ENCODE measurements at regions not wholly inside any gene's neighbourhood (a gene's known extent, or its start where the extent isn't known, plus 50 kb on each side); places are given as distances from the start of the nearest gene placed in this dataset.

DNA sequence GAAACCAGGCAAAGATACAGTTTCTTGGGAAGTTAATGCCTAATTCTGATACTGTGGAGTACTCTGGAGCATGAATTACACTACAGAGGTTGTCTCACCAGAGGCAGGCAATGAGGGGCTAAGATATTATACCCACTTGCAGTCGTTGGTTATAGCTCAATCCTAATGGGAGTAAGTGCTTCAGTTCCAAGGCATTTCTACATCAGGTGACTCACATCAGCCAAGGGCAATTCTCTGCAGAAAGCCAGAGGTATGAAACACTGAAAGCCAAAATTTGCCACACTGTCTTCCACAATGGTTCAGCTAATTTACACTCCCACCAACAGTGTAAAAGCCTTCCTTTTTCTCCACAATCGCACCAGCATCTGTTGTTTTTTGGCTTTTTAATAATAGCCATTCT lies 174.0 kb upstream of the IL15 start:
- no peak overlapping the region for H3K4me3 ChIP-seq (ENCODE audit: low read depth, low read length)
- DNase-seq (ENCODE audit: low read depth): no peak
- TF ChIP-seq, protein P1, sequence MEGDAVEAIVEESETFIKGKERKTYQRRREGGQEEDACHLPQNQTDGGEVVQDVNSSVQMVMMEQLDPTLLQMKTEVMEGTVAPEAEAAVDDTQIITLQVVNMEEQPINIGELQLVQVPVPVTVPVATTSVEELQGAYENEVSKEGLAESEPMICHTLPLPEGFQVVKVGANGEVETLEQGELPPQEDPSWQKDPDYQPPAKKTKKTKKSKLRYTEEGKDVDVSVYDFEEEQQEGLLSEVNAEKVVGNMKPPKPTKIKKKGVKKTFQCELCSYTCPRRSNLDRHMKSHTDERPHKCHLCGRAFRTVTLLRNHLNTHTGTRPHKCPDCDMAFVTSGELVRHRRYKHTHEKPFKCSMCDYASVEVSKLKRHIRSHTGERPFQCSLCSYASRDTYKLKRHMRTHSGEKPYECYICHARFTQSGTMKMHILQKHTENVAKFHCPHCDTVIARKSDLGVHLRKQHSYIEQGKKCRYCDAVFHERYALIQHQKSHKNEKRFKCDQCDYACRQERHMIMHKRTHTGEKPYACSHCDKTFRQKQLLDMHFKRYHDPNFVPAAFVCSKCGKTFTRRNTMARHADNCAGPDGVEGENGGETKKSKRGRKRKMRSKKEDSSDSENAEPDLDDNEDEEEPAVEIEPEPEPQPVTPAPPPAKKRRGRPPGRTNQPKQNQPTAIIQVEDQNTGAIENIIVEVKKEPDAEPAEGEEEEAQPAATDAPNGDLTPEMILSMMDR (conservative IDR thresholded peaks at IDR 0.05; ENCODE audit: low read depth, low read length): no peak

GRCh38 chr4:141463678-141464077 lies 172.7 kb upstream of the IL15 start:
- DNase-seq (ENCODE audit: low read depth): no peak
- TF ChIP-seq, protein P1 (conservative IDR thresholded peaks at IDR 0.05; ENCODE audit: low read depth, low read length): no peak

DNA sequence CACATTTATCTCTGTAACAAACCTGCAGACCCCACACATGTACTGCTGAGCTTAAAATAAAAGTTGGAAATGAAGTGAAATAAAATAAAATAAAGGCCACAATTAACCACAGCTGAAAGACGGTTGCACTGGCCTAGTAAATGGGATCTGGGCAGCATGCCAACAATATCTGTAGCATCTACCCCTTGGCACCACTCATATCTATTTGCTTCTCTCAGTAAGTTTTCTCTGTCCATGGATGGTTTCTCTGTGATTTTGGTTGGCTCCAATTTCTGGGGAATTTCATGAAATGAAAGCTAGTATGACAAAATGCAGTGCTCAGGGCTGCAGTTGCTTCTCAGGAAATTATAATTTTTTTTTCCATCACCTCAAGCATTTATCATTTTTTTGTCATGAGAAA lies 172.0 kb upstream of the IL15 start:
- no peak overlapping the region for H3K4me3 ChIP-seq (ENCODE audit: low read depth, low read length)
- no peak for DNase-seq (ENCODE audit: low read depth)
- TF ChIP-seq, protein P1 (conservative IDR thresholded peaks at IDR 0.05; ENCODE audit: low read depth, low read length): no peak

More at GRCh38 chr4:141463678-141464077, 172.7 kb upstream of the IL15 start:
- no peak overlapping the region for H3K4me3 ChIP-seq (ENCODE audit: low read depth, low read length)

GRCh38 chr4:141465171-141465570 lies 171.2 kb upstream of the IL15 start:
- no peak overlapping the region for H3K4me3 ChIP-seq (ENCODE audit: low read depth, low read length)
- DNase-seq (ENCODE audit: low read depth): no peak
- TF ChIP-seq, protein P1 (conservative IDR thresholded peaks at IDR 0.05; ENCODE audit: low read depth, low read length): no peak

- DNase-seq (ENCODE audit: low read depth): no peak
- TF ChIP-seq, protein P1 (conservative IDR thresholded peaks at IDR 0.05; ENCODE audit: low read depth, low read length): no peak
- H3K4me3 ChIP-seq (ENCODE audit: low read depth, low read length): no peak overlapping the region
Measured at GRCh38 chr4:141467225-141467624, 169.2 kb upstream of the IL15 start.

DNA sequence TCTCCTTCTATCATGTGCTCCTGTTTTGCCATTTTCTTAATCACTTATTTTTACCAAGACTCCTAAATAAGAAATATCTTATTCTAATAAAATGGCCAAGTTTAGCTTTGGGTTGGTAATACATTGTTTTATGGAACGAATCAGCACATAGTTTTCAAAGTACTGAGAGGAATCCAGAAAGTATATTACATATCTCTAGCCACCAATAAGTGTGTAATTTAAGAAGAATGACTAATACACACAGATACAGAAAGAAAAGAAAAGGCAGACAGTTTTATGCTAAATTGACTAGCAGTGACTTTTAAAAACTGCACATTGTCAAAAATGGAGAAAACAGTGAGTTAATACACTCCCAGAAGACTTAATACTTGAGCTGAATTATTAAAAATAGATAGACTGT lies 167.0 kb upstream of the IL15 start:
- H3K4me3 ChIP-seq (ENCODE audit: low read depth, low read length): no peak overlapping the region
- no peak for DNase-seq (ENCODE audit: low read depth)
- TF ChIP-seq, protein P1 (conservative IDR thresholded peaks at IDR 0.05; ENCODE audit: low read depth, low read length): no peak

DNA sequence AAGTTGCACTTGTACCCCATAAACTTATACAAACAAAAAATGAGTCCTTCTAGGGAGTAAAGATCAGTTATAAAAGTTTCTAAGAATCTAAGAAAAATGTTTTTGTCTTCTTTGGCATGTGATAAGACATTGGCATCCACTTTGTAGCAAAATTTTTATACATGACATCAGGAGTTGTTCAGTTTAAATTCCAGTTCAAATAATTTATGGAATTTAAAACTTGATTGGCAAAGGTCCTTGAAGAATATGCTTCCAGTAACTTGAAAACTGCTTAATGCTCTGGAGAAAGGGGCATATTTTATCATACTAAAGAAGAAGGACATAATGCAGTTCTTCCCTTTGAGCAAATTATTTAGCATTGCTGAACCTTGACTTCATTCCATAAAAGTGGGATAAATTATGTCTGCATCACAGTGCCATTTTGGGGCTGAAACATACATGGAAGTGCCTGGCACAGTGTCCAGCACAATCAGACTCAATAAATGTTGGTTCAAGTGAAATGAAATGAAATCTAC lies 163.3 kb upstream of the IL15 start:
- TF ChIP-seq, protein P1 (conservative IDR thresholded peaks at IDR 0.05; ENCODE audit: low read depth, low read length): no peak
- DNase-seq (ENCODE audit: low read depth): no peak

More for the DNA sequence above, 163.3 kb upstream of the IL15 start:
- no peak overlapping the region for H3K4me3 ChIP-seq (ENCODE audit: low read depth, low read length)
